ENCODE measurements at regions not wholly inside any gene's neighbourhood (a gene's known extent, or its start where the extent isn't known, plus 50 kb on each side); places are given as distances from the start of the nearest gene placed in this dataset.

- TF ChIP-seq JUN (IDR thresholded peaks at IDR 0.05; ENCODE audit: borderline replicate concordance, insufficient read depth, insufficient read length, low read depth) (no peak), POLR2A (IDR thresholded peaks at IDR 0.05; ENCODE audit: low read depth, low read length) (no peak), EZH2 (IDR thresholded peaks at IDR 0.05; ENCODE audit: borderline replicate concordance, low read depth, low read length, severe bottlenecking) (no peak), CTCF (IDR thresholded peaks at IDR 0.05; ENCODE audit: extremely low read depth in 1 of 2, insufficient read depth in 1 of 2, low read depth in 1 of 2, low read length in 2 of 2) (no peak), POLR2AphosphoS5 (IDR thresholded peaks at IDR 0.05; ENCODE audit: insufficient read depth, low read depth, low read length) (no peak)
Observed at GRCh38 chr13:36567485-36567884, 106.3 kb upstream of the SERTM1 start.
